Type B pancreatic cell (in vitro differentiated cells): ENCODE measurements at regions not wholly inside any gene's neighbourhood (a gene's known extent, or its start where the extent isn't known, plus 50 kb on each side); places are given as distances from the start of the nearest gene placed in this dataset.
"Not testable (repeated sequence)": the region's sequence is repeated elsewhere in the genome, so short reads cannot be mapped to it uniquely, and the experiment has no call there.

ENCODE experiments used
- DNase-seq: peaks from one replicate; pipeline ENCODE4 v3.0.0; 2021; ENCODE audit warnings: mixed read lengths; ENCODE audit not compliant: unreplicated experiment; ENCODE audit errors: extremely low spot score
- H3K27ac Mint-ChIP-seq: 2 replicates; pipeline ENCODE4 v1.8.0; 2021; ENCODE audit warnings: mild to moderate bottlenecking, mixed read lengths
- H3K27me3 Mint-ChIP-seq: 2 replicates; pipeline ENCODE4 v1.8.0; 2021; ENCODE audit warnings: mixed read lengths
- H3K36me3 Mint-ChIP-seq: 2 replicates; pipeline ENCODE4 v1.8.0; 2021; ENCODE audit warnings: mixed read lengths
- H3K4me1 Mint-ChIP-seq: one replicate; pipeline ENCODE4 v1.8.0; 2021; ENCODE audit warnings: mixed read lengths; ENCODE audit not compliant: unreplicated experiment
- H3K4me3 Mint-ChIP-seq: 2 replicates; pipeline ENCODE4 v1.8.0; 2021; ENCODE audit warnings: mild to moderate bottlenecking, mixed read lengths
- H3K9me3 Mint-ChIP-seq: 2 replicates; pipeline ENCODE4 v1.8.0; 2021; ENCODE audit warnings: mixed read lengths
- TF ChIP-seq, protein P1 (sequence below): fragments of 200-600 bp; sonication (generic); conservative IDR thresholded peaks from 2 replicates; pipeline ENCODE4 v1.5.0; 2021; ENCODE audit warnings: antibody characterized with exemption, mild to moderate bottlenecking

DNA sequence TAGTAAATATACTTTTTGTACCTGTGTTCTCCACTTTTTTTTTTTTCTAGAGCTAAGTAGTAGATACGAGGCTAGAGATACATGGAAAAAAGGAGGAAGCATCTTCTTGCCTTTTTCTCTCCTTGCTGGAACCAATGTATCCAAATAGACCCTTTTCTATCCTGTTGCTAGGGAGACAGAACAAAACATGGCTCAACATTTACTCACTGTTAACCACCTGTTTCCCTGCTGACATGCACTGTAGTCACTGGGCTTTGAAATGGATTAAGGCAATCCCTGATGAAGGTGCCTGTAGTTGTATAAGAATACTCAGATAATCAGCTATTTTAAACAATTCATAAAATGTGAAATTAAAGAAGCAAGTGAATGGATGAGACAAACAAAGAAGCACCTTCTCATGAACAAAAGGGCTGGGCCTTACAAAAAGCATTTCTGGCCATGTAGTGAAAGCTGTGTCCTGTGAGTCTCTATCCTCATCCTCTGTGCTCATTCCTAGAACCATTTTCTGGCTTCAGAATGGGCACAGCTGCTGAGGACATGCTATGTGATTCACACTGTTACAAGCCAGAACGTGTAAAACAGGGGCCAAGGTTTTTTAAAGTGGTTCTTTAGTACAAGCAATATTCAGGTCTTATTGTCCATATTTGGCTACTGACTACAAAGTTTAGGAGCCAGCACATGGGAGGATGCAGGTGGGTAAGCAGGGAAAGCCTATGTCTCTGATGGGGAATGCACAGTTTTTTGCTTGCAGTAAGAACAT is 100.4 kb upstream of the NDN start:
- no peak for DNase-seq
- H3K9me3 Mint-ChIP-seq = peaks cover 4% of the 10 kb centered on the region
- no peaks in the 10 kb centered on the region for H3K4me1 Mint-ChIP-seq
- no peaks in the 10 kb centered on the region for H3K27me3 Mint-ChIP-seq
- no peak overlapping the region for H3K4me3 Mint-ChIP-seq
- no peaks in the 10 kb centered on the region for H3K36me3 Mint-ChIP-seq
- H3K27ac Mint-ChIP-seq = no peak overlapping the region
- TF ChIP-seq, protein P1, sequence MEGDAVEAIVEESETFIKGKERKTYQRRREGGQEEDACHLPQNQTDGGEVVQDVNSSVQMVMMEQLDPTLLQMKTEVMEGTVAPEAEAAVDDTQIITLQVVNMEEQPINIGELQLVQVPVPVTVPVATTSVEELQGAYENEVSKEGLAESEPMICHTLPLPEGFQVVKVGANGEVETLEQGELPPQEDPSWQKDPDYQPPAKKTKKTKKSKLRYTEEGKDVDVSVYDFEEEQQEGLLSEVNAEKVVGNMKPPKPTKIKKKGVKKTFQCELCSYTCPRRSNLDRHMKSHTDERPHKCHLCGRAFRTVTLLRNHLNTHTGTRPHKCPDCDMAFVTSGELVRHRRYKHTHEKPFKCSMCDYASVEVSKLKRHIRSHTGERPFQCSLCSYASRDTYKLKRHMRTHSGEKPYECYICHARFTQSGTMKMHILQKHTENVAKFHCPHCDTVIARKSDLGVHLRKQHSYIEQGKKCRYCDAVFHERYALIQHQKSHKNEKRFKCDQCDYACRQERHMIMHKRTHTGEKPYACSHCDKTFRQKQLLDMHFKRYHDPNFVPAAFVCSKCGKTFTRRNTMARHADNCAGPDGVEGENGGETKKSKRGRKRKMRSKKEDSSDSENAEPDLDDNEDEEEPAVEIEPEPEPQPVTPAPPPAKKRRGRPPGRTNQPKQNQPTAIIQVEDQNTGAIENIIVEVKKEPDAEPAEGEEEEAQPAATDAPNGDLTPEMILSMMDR = no peak

DNA sequence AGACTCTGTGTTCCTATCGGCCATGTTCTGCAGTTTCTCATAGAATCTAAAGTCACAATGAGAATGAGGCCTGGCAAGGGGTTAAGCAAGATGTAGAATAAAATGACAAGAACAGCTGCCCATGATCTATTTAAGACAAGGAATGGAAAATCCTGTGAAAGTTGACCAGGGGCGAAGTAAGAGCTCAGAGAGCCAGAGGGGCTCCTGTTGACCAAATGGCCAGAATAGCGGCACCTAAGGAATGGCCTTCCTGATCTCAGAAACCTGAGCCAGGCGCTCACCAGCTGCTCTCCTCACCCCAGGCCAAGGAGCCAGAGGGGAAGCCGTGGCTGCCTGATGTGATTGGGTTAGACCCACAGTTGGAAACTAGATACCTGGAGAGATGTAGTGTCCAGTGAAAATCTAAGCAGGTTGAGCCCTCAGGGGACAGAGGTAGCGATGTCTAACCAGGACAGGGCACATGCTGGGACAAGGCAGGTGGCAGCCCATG is 106.1 kb upstream of the NDN start:
- TF ChIP-seq, protein P1 = no peak
- no peaks in the 10 kb centered on the region for H3K27me3 Mint-ChIP-seq
- H3K4me3 Mint-ChIP-seq = no peak overlapping the region
- no peak for DNase-seq
- peaks cover 5% of the 10 kb centered on the region for H3K4me1 Mint-ChIP-seq
- no peaks in the 10 kb centered on the region for H3K36me3 Mint-ChIP-seq
- peaks cover 9% of the 10 kb centered on the region for H3K9me3 Mint-ChIP-seq
- no peak overlapping the region for H3K27ac Mint-ChIP-seq

DNA sequence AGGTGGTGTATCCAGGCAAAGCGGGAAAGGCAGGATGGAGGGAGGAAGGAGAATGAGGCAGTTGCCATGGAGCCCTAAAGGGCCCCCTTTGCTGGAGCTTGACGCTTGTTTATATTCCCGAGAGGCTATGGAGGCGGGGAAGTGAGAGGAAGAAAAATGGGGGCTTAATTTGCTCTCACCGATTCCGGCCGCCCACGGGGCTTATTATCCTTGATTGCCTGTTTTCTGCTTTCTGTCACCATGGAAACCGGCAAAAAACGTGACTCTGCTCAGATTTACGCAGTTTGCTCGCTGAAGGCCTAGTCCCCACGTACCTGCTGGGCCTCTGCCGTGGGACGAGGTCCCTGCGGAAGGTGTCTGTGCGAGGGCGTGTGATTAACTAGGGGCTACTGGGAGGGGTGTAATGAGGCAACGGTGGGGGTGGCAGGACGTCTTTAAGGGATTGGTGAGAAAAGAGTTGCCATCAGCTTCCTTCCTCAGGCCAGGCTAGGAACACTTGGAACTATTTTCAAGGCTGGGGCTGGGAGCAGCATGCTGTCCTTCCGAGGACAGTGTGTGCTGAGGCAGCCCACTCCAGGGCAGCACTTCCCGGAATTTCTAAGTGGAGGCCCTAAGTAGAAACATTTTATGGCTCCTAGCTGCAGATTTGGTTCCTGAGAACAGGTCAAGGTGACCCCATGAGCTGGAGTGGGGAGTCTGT is 110.8 kb upstream of the NDN start:
- H3K9me3 Mint-ChIP-seq = peaks cover 5% of the 10 kb centered on the region
- DNase-seq = no peak
- H3K4me1 Mint-ChIP-seq = peaks cover 6% of the 10 kb centered on the region
- TF ChIP-seq, protein P1 = no peak
- H3K36me3 Mint-ChIP-seq = no peaks in the 10 kb centered on the region
- H3K27ac Mint-ChIP-seq = no peak overlapping the region
- H3K27me3 Mint-ChIP-seq = no peaks in the 10 kb centered on the region
- peak overlapping the region; percentile 70 for H3K4me3 Mint-ChIP-seq

DNA sequence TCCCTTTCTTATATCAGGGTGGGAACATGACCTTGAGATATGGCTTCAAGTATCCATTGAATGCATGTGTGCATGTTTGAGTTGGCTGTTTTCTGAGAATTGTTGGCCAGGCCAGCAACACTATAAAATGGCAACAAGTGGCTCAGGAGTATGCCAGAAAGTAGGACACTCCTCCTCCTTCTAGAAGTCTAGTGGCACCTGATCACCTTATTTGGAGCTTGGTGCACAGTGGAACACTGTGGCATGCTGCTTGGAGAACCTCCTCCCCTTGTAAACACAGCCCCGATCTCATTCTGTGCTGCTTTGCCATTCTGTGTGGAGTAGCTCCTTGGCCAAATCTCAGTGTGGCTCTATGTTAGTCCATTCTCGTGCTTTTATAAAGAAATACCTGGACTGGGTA is 114.8 kb upstream of the NDN start:
- no peak for DNase-seq
- no peak overlapping the region for H3K4me3 Mint-ChIP-seq
- peaks cover 6% of the 10 kb centered on the region for H3K4me1 Mint-ChIP-seq
- TF ChIP-seq, protein P1 = no peak
- H3K27ac Mint-ChIP-seq = no peak overlapping the region
- no peaks in the 10 kb centered on the region for H3K36me3 Mint-ChIP-seq
- no peaks in the 10 kb centered on the region for H3K27me3 Mint-ChIP-seq
- no peaks in the 10 kb centered on the region for H3K9me3 Mint-ChIP-seq

DNA sequence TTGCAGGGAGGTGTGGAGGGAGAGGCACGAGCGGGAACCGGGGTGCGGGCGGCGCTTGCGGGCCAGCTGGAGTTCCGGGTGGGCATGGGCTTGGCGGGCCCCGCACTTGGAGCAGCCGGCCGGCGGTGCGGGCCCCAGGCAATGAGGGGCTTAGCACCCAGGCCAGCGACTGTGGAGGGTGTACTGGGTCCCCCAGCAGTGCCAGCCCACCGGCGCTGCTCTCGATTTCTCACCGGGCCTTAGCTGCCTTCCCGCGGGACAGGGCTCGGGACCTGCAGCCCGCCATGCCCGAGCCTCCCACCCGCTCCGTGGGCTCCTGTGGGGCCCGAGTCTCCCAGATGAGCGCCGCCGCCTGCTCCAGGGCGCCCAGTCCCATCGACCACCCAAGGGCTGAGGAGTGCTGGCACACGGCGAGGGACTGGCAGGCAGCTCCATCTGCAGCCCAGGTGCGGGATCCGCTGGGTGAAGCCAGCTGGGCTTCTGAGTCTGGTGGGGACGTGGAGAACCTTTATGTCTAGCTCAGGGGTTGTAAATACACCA is 115.9 kb upstream of the NDN start:
- not testable (repeated sequence) for H3K27ac Mint-ChIP-seq, H3K4me1 Mint-ChIP-seq, H3K36me3 Mint-ChIP-seq, H3K27me3 Mint-ChIP-seq, H3K4me3 Mint-ChIP-seq, H3K9me3 Mint-ChIP-seq, DNase-seq

DNA sequence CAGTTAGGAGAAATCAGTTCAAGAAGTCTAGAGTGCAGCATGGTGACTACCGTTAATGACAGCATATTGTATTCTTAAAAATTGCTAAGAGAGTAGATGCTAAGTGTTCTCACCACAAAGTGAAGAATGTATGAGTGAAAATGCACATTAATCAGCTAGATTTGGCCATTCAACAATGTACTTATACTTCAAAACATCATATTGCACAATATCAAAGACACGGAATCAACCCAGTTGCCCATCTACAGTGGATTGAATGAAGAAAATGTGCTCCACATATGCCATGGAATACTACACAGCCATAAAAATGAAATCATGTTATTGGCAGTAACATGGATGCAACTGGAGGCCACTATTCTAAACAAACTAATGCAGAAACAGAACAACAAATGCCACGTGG is 119.9 kb upstream of the NDN start:
- TF ChIP-seq, protein P1 = no peak
- DNase-seq = no peak
- Mint-ChIP-seq H3K9me3 (no peaks in the 10 kb centered on the region), H3K4me3 (no peak overlapping the region), H3K36me3 (no peaks in the 10 kb centered on the region), H3K27me3 (no peaks in the 10 kb centered on the region), H3K27ac (no peak overlapping the region), H3K4me1 (no peaks in the 10 kb centered on the region)
